Trophoblast cell (in vitro differentiated cells and primary cell): ENCODE measurements at regions not wholly inside any gene's neighbourhood (a gene's known extent, or its start where the extent isn't known, plus 50 kb on each side); places are given as distances from the start of the nearest gene placed in this dataset.
"Not testable (repeated sequence)": the region's sequence is repeated elsewhere in the genome, so short reads cannot be mapped to it uniquely, and the experiment has no call there.

Experiments used
- DNase-seq, 2 donors: peaks; one replicate each; pipeline ENCODE4 v3.0.0-alpha.2; 2016
- H2AFZ ChIP-seq: 2 replicates; pipeline ENCODE4 v1.6.1; 2013; ENCODE audit warnings: low read length, moderate library complexity, mild to moderate bottlenecking; ENCODE audit not compliant: insufficient read depth, poor library complexity
- H2AK5ac ChIP-seq: 2 replicates; pipeline ENCODE4 v1.6.1; 2013; ENCODE audit warnings: mild to moderate bottlenecking, low read length
- H2BK120ac ChIP-seq: 2 replicates; pipeline ENCODE4 v1.6.1; 2013; ENCODE audit warnings: low read length, mild to moderate bottlenecking, moderate library complexity; ENCODE audit not compliant: insufficient read depth, poor library complexity
- H2BK12ac ChIP-seq: 2 replicates; pipeline ENCODE4 v1.6.1; 2013; ENCODE audit warnings: mild to moderate bottlenecking, low read length, moderate library complexity
- H2BK5ac ChIP-seq: 2 replicates; pipeline ENCODE4 v1.6.1; 2013; ENCODE audit warnings: low read length, low read depth, moderate library complexity, mild to moderate bottlenecking; ENCODE audit not compliant: poor library complexity
- H3K14ac ChIP-seq: 2 replicates; pipeline ENCODE4 v1.6.1; 2013; ENCODE audit warnings: mild to moderate bottlenecking, low read length
- H3K18ac ChIP-seq: 2 replicates; pipeline ENCODE4 v1.6.1; 2013; ENCODE audit warnings: mild to moderate bottlenecking, low read length
- H3K23ac ChIP-seq: 2 replicates; pipeline ENCODE4 v1.6.1; 2013; ENCODE audit warnings: low read length
- H3K27ac ChIP-seq: 2 replicates; pipeline ENCODE4 v1.5.1; 2013; ENCODE audit warnings: low read depth, mild to moderate bottlenecking, inconsistent platforms, low read length, moderate library complexity
- H3K27me3 ChIP-seq: 2 replicates; pipeline ENCODE4 v1.6.1; 2013; ENCODE audit warnings: inconsistent platforms, mild to moderate bottlenecking, low read length, moderate library complexity; ENCODE audit not compliant: insufficient read depth
- H3K36me3 ChIP-seq, 2 experiments: 1 replicate in 1 of 2; 2 replicates in 1 of 2; pipeline ENCODE4 v1.6.1; 2013; ENCODE audit warnings: low read length in 2 of 2, mild to moderate bottlenecking in 2 of 2, moderate library complexity in 1 of 2; ENCODE audit not compliant: insufficient read depth in 2 of 2, control insufficient read depth in 1 of 2
- H3K4ac ChIP-seq: 2 replicates; pipeline ENCODE4 v1.6.1; 2013; ENCODE audit warnings: low read depth, mild to moderate bottlenecking, low read length, moderate library complexity
- H3K4me1 ChIP-seq, 2 experiments: 1 replicate in 1 of 2; 2 replicates in 1 of 2; pipeline ENCODE4 v1.6.1; 2013; ENCODE audit warnings: low read length in 2 of 2, mild to moderate bottlenecking in 2 of 2, moderate library complexity in 1 of 2; ENCODE audit not compliant: insufficient read depth in 2 of 2, control insufficient read depth in 1 of 2
- H3K4me2 ChIP-seq: 2 replicates; pipeline ENCODE4 v1.6.1; 2013; ENCODE audit warnings: inconsistent platforms, mild to moderate bottlenecking, low read length, moderate library complexity
- H3K4me3 ChIP-seq: 2 replicates; pipeline ENCODE4 v1.5.1; 2013; ENCODE audit warnings: mild to moderate bottlenecking, low read depth, low read length, inconsistent platforms
- H3K79me1 ChIP-seq: one replicate; pipeline ENCODE4 v1.6.1; 2013; ENCODE audit warnings: low read length
- H3K79me2 ChIP-seq: 2 replicates; pipeline ENCODE4 v1.6.1; 2013; ENCODE audit warnings: low read length, mild to moderate bottlenecking; ENCODE audit not compliant: control insufficient read depth, insufficient read depth, poor library complexity
- H3K9ac ChIP-seq: 2 replicates; pipeline ENCODE4 v1.6.1; 2013; ENCODE audit warnings: mild to moderate bottlenecking, low read length
- H3K9me3 ChIP-seq: 2 replicates; pipeline ENCODE4 v1.6.1; 2013; ENCODE audit warnings: low read depth, mild to moderate bottlenecking, control low read depth, inconsistent platforms, low read length; ENCODE audit not compliant: insufficient read depth
- H4K12ac ChIP-seq: 2 replicates; pipeline ENCODE4 v1.6.1; 2013; ENCODE audit warnings: low read depth, mild to moderate bottlenecking, low read length, moderate library complexity
- H4K8ac ChIP-seq: 2 replicates; pipeline ENCODE4 v1.6.1; 2013; ENCODE audit warnings: low read depth, mild to moderate bottlenecking, low read length, moderate library complexity
- H4K91ac ChIP-seq: one replicate; pipeline ENCODE4 v1.6.1; 2013; ENCODE audit warnings: low read depth, mild to moderate bottlenecking, low read length, moderate library complexity
- WGBS: extraction: QIAGEN DNeasy Blood & Tissue Kit; methylation state at CpG from one replicate; pipeline ENCODE4 v1.1.7; 2013; ENCODE audit warnings: missing lambda C conversion rate; ENCODE audit not compliant: insufficient read length, insufficient coverage; ENCODE audit errors: extremely low coverage; 5-methylcytosine and 5-hydroxymethylcytosine counted together

DNA sequence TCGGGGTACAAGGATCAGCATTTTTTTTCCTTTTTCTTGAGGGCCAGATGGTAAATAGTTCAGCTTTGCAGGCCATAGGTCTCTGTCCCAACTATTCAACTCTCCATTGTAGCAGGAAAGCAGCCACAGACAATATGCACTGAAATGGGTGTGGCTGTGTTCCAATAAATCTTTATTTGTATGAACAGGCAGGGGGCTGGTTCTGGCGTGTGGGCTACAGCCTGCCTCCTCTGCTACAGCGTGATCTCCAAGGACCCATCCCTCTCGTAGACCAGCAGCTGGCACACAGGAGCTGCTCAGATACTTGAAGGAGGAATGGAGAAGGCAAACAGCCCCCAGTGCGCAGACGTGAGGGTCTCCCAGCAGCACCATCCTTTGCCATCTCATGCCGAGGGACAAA, 91.8 kb upstream of the FRG2C start:
- not testable (repeated sequence) for H4K8ac ChIP-seq, H3K14ac ChIP-seq, H3K4me2 ChIP-seq, H3K4me3 ChIP-seq, H2BK12ac ChIP-seq, H2AK5ac ChIP-seq, H4K12ac ChIP-seq, H2AFZ ChIP-seq, H3K27me3 ChIP-seq, DNase-seq, H3K18ac ChIP-seq, H3K4me1 ChIP-seq, H3K79me2 ChIP-seq, H3K36me3 ChIP-seq, H3K9ac ChIP-seq, H3K79me1 ChIP-seq, H3K27ac ChIP-seq, H3K9me3 ChIP-seq, H4K91ac ChIP-seq, H3K4ac ChIP-seq, H2BK120ac ChIP-seq, H2BK5ac ChIP-seq, H3K23ac ChIP-seq
- WGBS, result no CpG with 5 or more reads among the region's 7 CpGs

DNA sequence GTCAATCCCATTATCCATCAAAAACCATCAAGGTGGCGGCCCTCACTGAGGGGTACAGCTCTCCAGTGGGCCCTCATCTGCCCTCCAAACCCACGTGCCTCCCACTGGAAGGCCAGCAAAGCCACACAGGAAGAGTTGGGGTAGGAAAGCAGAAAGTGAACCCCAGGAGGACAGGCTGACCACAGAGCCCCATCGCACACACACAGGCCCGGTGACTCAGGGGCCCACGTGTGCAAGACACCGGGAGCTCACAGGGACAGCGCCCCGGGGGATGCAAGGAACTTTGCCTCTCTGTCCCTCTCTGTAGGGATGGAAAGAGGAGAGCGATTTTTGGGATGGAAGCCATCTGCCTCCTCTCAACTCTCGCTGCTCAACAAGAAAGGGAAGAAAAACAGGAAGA, 85.0 kb upstream of the FRG2C start:
- not testable (repeated sequence) for H3K79me2 ChIP-seq, H3K9ac ChIP-seq, H3K79me1 ChIP-seq, H2BK12ac ChIP-seq, H3K27me3 ChIP-seq, H3K23ac ChIP-seq, H2AK5ac ChIP-seq, H3K36me3 ChIP-seq, H3K18ac ChIP-seq, H3K4me1 ChIP-seq, H3K14ac ChIP-seq, H4K8ac ChIP-seq, H2BK120ac ChIP-seq, H2AFZ ChIP-seq, DNase-seq, H3K4me3 ChIP-seq, H2BK5ac ChIP-seq, H3K27ac ChIP-seq, H3K4ac ChIP-seq, H3K4me2 ChIP-seq, H4K12ac ChIP-seq, H4K91ac ChIP-seq, H3K9me3 ChIP-seq
- WGBS, result no CpG with 5 or more reads among the region's 10 CpGs

DNA sequence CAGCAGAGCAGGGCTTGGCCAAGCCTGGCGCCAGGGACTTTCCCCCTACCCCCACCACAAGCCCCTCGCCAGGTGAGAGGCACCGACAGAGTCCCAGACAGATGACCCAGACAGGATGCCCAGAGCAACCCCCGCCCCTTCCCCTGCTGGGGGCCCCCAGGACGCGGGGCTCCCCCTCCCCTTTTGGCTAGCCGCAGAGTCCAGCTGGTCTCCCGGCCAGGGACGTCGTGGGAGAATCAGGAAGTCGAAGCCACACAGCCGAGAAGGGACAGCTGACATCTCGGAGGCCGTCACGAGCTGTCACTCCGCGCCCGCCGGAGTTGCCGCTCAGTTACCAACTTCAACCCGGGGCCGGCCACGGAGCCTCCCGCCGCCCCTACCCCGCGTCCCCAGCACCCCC, 84.6 kb upstream of the FRG2C start:
- not testable (repeated sequence) for H2BK120ac ChIP-seq, H4K91ac ChIP-seq, H2BK5ac ChIP-seq, DNase-seq, H3K27ac ChIP-seq, H4K12ac ChIP-seq, H3K79me1 ChIP-seq, H2AFZ ChIP-seq, H3K27me3 ChIP-seq, H3K14ac ChIP-seq, H3K4me3 ChIP-seq, H3K36me3 ChIP-seq, H2BK12ac ChIP-seq, H3K4ac ChIP-seq, H3K4me1 ChIP-seq, H4K8ac ChIP-seq, H3K79me2 ChIP-seq, H3K18ac ChIP-seq, H3K9me3 ChIP-seq, H2AK5ac ChIP-seq, H3K9ac ChIP-seq, H3K23ac ChIP-seq
- WGBS, result no CpG with 5 or more reads among the region's 27 CpGs
- peak overlapping the region; percentile 36 for H3K4me2 ChIP-seq

DNA sequence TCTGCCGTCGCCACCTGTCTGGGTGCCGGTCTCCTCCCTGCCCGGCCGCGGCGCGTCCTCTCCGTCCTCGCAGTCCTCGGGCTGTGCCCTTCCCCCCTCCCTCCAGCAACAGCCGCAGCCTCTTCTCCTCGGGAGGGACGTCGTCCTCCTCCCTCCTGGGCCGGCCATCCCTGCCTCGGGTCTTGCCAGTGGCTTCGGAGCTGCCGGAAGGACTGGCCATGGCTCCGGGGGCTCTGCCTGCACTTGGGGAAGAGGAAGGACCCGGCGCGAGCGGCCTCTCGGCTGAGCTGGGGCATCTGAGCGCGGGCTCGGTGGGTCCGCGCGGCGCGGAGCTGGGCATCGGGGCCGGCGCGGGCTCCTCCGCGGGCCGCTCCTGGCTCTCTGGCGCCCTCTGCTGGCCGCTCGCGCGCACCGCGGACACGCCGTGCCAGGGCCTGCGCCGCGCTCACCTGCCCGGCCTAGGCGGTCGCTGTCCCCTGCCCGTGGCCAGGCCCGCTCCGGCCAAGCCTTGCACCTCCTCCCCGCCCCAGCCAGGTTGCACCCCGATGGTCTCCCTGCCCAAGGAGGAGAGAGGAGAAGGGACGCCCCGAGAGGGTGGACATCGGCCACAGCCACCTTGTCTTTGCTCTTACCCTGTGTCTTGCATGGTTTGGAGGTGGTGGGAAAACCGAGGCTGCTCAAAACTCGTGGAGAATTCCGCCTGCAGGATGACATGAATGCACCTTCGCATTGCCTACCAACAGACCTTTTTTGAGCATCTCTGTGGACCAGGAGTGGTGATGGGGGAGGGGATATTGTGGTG, 83.9 kb upstream of the FRG2C start:
- not testable (repeated sequence) for H3K27ac ChIP-seq, H3K18ac ChIP-seq, H3K27me3 ChIP-seq, H4K8ac ChIP-seq, H2AK5ac ChIP-seq, H3K4ac ChIP-seq, H2BK5ac ChIP-seq, H3K4me1 ChIP-seq, H3K9me3 ChIP-seq, H4K91ac ChIP-seq, H3K14ac ChIP-seq, H3K23ac ChIP-seq, H3K79me1 ChIP-seq, H4K12ac ChIP-seq, H3K36me3 ChIP-seq, H2BK12ac ChIP-seq, H2BK120ac ChIP-seq, H3K79me2 ChIP-seq, H3K9ac ChIP-seq
- Histone ChIP-seq H3K4me3 (peak overlapping the region; percentile 48), H3K4me2 (peak overlapping the region; percentile 93), H2AFZ (peak overlapping the region; percentile 90)
- no CpG with 5 or more reads among the region's 67 CpGs for WGBS
- DNase-seq, result peak; percentile 3 to 39
